IMR-90 (cell line): ENCODE measurements at regions not wholly inside any gene's neighbourhood (a gene's known extent, or its start where the extent isn't known, plus 50 kb on each side); places are given as distances from the start of the nearest gene placed in this dataset.
"Not testable (repeated sequence)": the region's sequence is repeated elsewhere in the genome, so short reads cannot be mapped to it uniquely, and the experiment has no call there.

Experiments
- ATAC-seq: fragments of 200-7000 bp; cut with Tn5 transposase; 2 replicates; pipeline ENCODE4 v1.9.1; 2020; ENCODE audit warnings: low read depth, mild to moderate bottlenecking, moderate library complexity
- BruUV-seq: library from RNA; stranded (reverse); fragments of 400-500 nt; replicated peaks from 2 replicates; lab custom pipeline; 2021; lab: Mats Ljungman, UMichigan
- CTCF ChIA-PET: fragments of 300-600 bp; formaldehyde crosslinking; extraction: SDS; loops from one replicate; lab custom pipeline; 2021; ENCODE audit warnings: antibody characterized with exemption; lab: Yijun Ruan, JAX
- POLR2A ChIA-PET: fragments of 300-600 bp; sonication (Branson Sonifier 250); formaldehyde crosslinking; loops from one replicate; lab custom pipeline; 2022; ENCODE audit warnings: antibody characterized with exemption; ENCODE audit not compliant: unreplicated experiment; lab: Charles Lee
- DNase-seq: peaks from one replicate; pipeline ENCODE4 v3.0.0; 2013
- H2AFZ ChIP-seq: replicated peaks from 2 replicates; pipeline ENCODE3; 2013; ENCODE audit warnings: low read length, mild to moderate bottlenecking; ENCODE audit not compliant: poor library complexity
- H2AK5ac ChIP-seq: 2 replicates; pipeline ENCODE4 v1.6.1; 2013; ENCODE audit warnings: low read depth, low read length, inconsistent platforms
- H2AK9ac ChIP-seq: replicated peaks from 2 replicates; pipeline ENCODE3; 2013; ENCODE audit warnings: mild to moderate bottlenecking, low read depth, low read length, moderate library complexity; ENCODE audit not compliant: poor library complexity
- H2BK120ac ChIP-seq: 2 replicates; pipeline ENCODE4 v1.6.1; 2013; ENCODE audit warnings: low read depth, low read length, inconsistent platforms
- H2BK15ac ChIP-seq: 3 replicates; pipeline ENCODE4 v1.6.1; 2013; ENCODE audit warnings: low read depth, low read length, inconsistent platforms
- H2BK20ac ChIP-seq: 2 replicates; pipeline ENCODE4 v1.6.1; 2013; ENCODE audit warnings: low read depth, mild to moderate bottlenecking, inconsistent platforms, low read length, moderate library complexity
- H2BK5ac ChIP-seq: 2 replicates; pipeline ENCODE4 v1.6.1; 2013; ENCODE audit warnings: mild to moderate bottlenecking, low read depth, low read length, inconsistent platforms; ENCODE audit not compliant: poor library complexity, severe bottlenecking
- H3K14ac ChIP-seq: replicated peaks from 2 replicates; pipeline ENCODE4 v1.6.1; 2013; ENCODE audit warnings: low read depth, low read length, inconsistent platforms
- H3K18ac ChIP-seq: 2 replicates; pipeline ENCODE4 v1.6.1; 2013; ENCODE audit warnings: low read depth, low read length, control low read depth
- H3K23ac ChIP-seq: 2 replicates; pipeline ENCODE4 v1.6.1; 2013; ENCODE audit warnings: low read depth, low read length, inconsistent platforms
- H3K27ac ChIP-seq: 2 replicates; pipeline ENCODE4 v1.5.1; 2013; ENCODE audit warnings: mild to moderate bottlenecking, control low read depth, low read length; ENCODE audit not compliant: insufficient read depth
- H3K27me3 ChIP-seq: 2 replicates; pipeline ENCODE4 v1.6.1; 2013; ENCODE audit warnings: low read length; ENCODE audit not compliant: control insufficient read depth, insufficient read depth
- H3K36me3 ChIP-seq: 2 replicates; pipeline ENCODE4 v1.6.1; 2013; ENCODE audit warnings: low read length, mixed read lengths; ENCODE audit not compliant: control insufficient read depth, insufficient read depth
- H3K4ac ChIP-seq: 2 replicates; pipeline ENCODE4 v1.6.1; 2013; ENCODE audit warnings: low read depth, low read length, inconsistent platforms
- H3K4me1 ChIP-seq: 2 replicates; pipeline ENCODE4 v1.6.1; 2013; ENCODE audit warnings: low read length, mixed read lengths; ENCODE audit not compliant: control insufficient read depth, insufficient read depth
- H3K4me2 ChIP-seq: 2 replicates; pipeline ENCODE4 v1.6.1; 2013; ENCODE audit warnings: low read depth, mild to moderate bottlenecking, control low read depth, low read length, moderate library complexity
- H3K4me3 ChIP-seq: 2 replicates; pipeline ENCODE4 v1.5.1; 2013; ENCODE audit warnings: low read depth, mild to moderate bottlenecking, control low read depth, low read length, moderate library complexity; ENCODE audit not compliant: insufficient read depth
- H3K56ac ChIP-seq: 2 replicates; pipeline ENCODE4 v1.6.1; 2013; ENCODE audit warnings: low read length, inconsistent platforms; ENCODE audit not compliant: insufficient read depth; ENCODE audit errors: extremely low read depth
- H3K79me1 ChIP-seq, 2 experiments: 2 replicates each; pipeline ENCODE4 v1.6.1; 2013; ENCODE audit warnings: low read length in 2 of 2, inconsistent platforms in 1 of 2, low read depth in 1 of 2
- H3K9ac ChIP-seq: 2 replicates; pipeline ENCODE4 v1.6.1; 2013; ENCODE audit warnings: low read depth, low read length, control low read depth
- H3K9me1 ChIP-seq: 2 replicates; pipeline ENCODE4 v1.6.1; 2013; ENCODE audit warnings: low read length, inconsistent platforms; ENCODE audit not compliant: insufficient read depth
- H3K9me3 ChIP-seq: 2 replicates; pipeline ENCODE4 v1.6.1; 2013; ENCODE audit warnings: low read length; ENCODE audit not compliant: control insufficient read depth, insufficient read depth
- H4K20me1 ChIP-seq: 2 replicates; pipeline ENCODE4 v1.6.1; 2013; ENCODE audit warnings: low read length, inconsistent platforms; ENCODE audit not compliant: insufficient read depth
- H4K5ac ChIP-seq: 2 replicates; pipeline ENCODE4 v1.6.1; 2013; ENCODE audit warnings: mild to moderate bottlenecking, low read depth, low read length, control low read depth
- H4K8ac ChIP-seq, 2 experiments: 2 replicates each; pipeline ENCODE4 v1.6.1; 2013; ENCODE audit warnings: low read depth in 2 of 2, low read length in 2 of 2, control low read depth in 1 of 2, inconsistent platforms in 1 of 2
- H4K91ac ChIP-seq: 2 replicates; pipeline ENCODE4 v1.6.1; 2013; ENCODE audit warnings: low read depth, low read length, inconsistent platforms; ENCODE audit not compliant: insufficient read depth
- WGBS, 2 experiments: methylation state at CpG; one replicate each; pipeline versions ENCODE4 v1.1.5 to v1.1.7; 2013; ENCODE audit warnings: missing lambda C conversion rate in 2 of 2; ENCODE audit not compliant: insufficient read length in 1 of 2; ENCODE audit errors: extremely low coverage in 2 of 2; 5-methylcytosine and 5-hydroxymethylcytosine counted together
- dilution Hi-C: fragments of 300-500 bp; cut with HindIII; formaldehyde crosslinking; loops from one replicate; pipeline ENCODE4 v1.14.3; 2018; ENCODE audit warnings: low sequenced_read_pairs; ENCODE audit not compliant: unreplicated experiment
- in situ Hi-C: fragments of 300-500 bp; cut with MboI; formaldehyde crosslinking; loops from 3 replicates; pipeline ENCODE4 v1.14.3; 2019; ENCODE audit warnings: low sequenced_read_pairs, inconsistent platforms, mixed read lengths
- intact Hi-C: fragments of 100-400 bp; cut with micrococcal nuclease; formaldehyde crosslinking; loops from 2 replicates; pipeline ENCODE4 v1.10.0; 2022

DNA sequence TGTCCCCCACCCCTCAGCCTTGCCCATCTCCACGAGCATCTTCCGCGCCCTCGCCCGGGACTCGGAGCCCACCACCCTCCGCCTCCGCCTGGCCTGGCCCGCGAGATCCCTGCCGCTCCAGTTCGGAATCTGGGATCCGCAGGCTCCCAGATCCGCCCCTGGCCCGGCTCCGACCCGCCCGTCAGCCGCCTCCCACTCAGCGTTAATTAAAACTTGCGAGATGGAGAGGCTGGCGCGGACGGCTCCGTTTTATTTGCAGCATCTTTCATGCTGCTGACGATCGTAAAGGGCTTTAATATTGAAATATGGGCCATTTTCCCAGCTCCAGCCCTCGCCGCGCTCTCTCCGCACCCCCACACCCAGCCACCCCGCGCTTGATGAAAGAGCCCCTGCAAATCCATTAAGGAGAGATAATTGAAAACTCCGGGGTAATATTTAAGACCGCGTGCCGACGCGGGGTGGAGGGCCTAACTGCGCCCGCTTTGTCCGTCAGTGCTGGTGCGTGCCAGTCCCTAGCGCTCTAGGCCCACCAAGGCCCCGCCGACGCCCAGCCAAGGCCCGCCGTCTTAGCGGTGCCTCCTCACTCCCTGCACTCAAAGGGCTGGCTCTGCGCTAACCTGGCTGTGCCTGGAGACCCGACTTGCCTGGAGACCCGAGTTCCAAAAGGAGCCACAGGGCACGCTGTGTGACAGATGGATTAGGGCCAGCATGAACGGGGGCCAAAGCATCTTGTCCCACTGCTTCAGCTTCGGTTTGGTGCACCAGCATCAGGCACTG, 53.4 kb downstream of the HOXC4 start:
- in situ Hi-C loops, H3K56ac ChIP-seq, POLR2A ChIA-PET, ATAC-seq, H2AK9ac ChIP-seq, H3K23ac ChIP-seq, H2BK15ac ChIP-seq, CTCF ChIA-PET, H3K4me2 ChIP-seq, H4K91ac ChIP-seq, H3K14ac ChIP-seq, H3K79me1 ChIP-seq, H3K4me1 ChIP-seq, H4K8ac ChIP-seq, H2BK5ac ChIP-seq, H3K9me3 ChIP-seq, H2AFZ ChIP-seq, dilution Hi-C loops, BruUV-seq, H4K20me1 ChIP-seq, H3K4ac ChIP-seq, H2BK120ac ChIP-seq, H3K18ac ChIP-seq, intact Hi-C loops, H4K5ac ChIP-seq, H3K9me1 ChIP-seq, H3K27ac ChIP-seq, H3K4me3 ChIP-seq, H2BK20ac ChIP-seq, H2AK5ac ChIP-seq, H3K9ac ChIP-seq, DNase-seq, H3K36me3 ChIP-seq, H3K27me3 ChIP-seq: not testable (repeated sequence)
- WGBS, 2 experiments: 37% methylated on average over 15 of the region's 56 CpGs; no CpG with 5 or more reads in 1 of the 2 experiments

GRCh38 chr12:54112336-54112735, 58.7 kb downstream of the HOXC4 start:
- H3K27me3 ChIP-seq, H4K20me1 ChIP-seq, H2BK20ac ChIP-seq, H3K18ac ChIP-seq, dilution Hi-C loops, H3K9ac ChIP-seq, H3K79me1 ChIP-seq, H2BK15ac ChIP-seq, H2AFZ ChIP-seq, BruUV-seq, H3K56ac ChIP-seq, POLR2A ChIA-PET, DNase-seq, H3K4me3 ChIP-seq, H3K14ac ChIP-seq, H3K9me3 ChIP-seq, H3K9me1 ChIP-seq, ATAC-seq, H3K4me2 ChIP-seq, H3K4me1 ChIP-seq, in situ Hi-C loops, H3K23ac ChIP-seq, H3K27ac ChIP-seq, H3K36me3 ChIP-seq, H3K4ac ChIP-seq, intact Hi-C loops, H4K8ac ChIP-seq, CTCF ChIA-PET, H2AK9ac ChIP-seq, H4K91ac ChIP-seq, H2BK120ac ChIP-seq, H4K5ac ChIP-seq, H2BK5ac ChIP-seq, H2AK5ac ChIP-seq: not testable (repeated sequence)
- no CpG with 5 or more reads among the region's 6 CpGs for WGBS, 2 experiments
